ENCODE measurements at regions not wholly inside any gene's neighbourhood (a gene's known extent, or its start where the extent isn't known, plus 50 kb on each side); places are given as distances from the start of the nearest gene placed in this dataset.

DNA sequence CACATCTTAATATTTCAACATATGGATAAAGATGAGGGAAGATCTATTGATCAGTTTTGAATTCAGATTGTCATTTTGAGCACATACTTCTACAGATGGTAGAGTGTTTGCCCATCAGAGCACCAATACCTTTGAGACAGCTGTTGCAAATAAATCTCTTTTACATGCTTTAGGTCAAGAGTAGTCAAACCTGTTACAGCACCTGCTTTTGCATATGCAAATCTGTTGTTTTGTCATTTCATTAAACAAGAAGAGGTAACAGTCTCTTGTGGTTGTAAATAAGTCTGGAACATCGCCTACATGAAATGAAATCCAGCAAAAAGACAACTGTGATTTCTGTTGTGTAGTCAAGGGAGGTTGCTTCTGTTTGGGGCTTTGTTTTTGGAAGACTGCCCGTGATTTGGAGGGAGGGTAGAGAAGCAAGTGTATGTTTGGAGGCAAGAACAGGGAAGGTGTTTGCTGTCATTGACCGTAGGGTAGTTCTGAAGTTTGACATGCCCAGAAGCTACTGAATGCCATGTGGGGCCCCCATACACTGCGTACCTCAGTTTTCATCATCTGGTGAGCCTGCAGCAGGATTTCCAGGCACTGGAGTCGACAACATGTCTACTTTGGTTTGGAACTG lies 233.6 kb upstream of the PPP1R3A start:
- TF ChIP-seq, protein P1, sequence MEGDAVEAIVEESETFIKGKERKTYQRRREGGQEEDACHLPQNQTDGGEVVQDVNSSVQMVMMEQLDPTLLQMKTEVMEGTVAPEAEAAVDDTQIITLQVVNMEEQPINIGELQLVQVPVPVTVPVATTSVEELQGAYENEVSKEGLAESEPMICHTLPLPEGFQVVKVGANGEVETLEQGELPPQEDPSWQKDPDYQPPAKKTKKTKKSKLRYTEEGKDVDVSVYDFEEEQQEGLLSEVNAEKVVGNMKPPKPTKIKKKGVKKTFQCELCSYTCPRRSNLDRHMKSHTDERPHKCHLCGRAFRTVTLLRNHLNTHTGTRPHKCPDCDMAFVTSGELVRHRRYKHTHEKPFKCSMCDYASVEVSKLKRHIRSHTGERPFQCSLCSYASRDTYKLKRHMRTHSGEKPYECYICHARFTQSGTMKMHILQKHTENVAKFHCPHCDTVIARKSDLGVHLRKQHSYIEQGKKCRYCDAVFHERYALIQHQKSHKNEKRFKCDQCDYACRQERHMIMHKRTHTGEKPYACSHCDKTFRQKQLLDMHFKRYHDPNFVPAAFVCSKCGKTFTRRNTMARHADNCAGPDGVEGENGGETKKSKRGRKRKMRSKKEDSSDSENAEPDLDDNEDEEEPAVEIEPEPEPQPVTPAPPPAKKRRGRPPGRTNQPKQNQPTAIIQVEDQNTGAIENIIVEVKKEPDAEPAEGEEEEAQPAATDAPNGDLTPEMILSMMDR (IDR thresholded peaks at IDR 0.05; ENCODE audit: poor library complexity, severe bottlenecking), result no peak
- Histone ChIP-seq H3K27ac (ENCODE audit: poor library complexity, severe bottlenecking) (no peak overlapping the region), H3K4me1 (ENCODE audit: insufficient read depth, poor library complexity, severe bottlenecking) (no peaks in the 10 kb centered on the region), H3K36me3 (ENCODE audit: low read depth) (no peaks in the 10 kb centered on the region), H3K9me3 (ENCODE audit: severe bottlenecking) (no peaks in the 10 kb centered on the region), H3K27me3 (ENCODE audit: insufficient read depth, poor library complexity, severe bottlenecking) (no peaks in the 10 kb centered on the region), H3K4me3 (ENCODE audit: severe bottlenecking) (no peak overlapping the region)
- DNase-seq (ENCODE audit: low spot score), result no peak
- no peak for ATAC-seq (ENCODE audit: low read depth)

DNA sequence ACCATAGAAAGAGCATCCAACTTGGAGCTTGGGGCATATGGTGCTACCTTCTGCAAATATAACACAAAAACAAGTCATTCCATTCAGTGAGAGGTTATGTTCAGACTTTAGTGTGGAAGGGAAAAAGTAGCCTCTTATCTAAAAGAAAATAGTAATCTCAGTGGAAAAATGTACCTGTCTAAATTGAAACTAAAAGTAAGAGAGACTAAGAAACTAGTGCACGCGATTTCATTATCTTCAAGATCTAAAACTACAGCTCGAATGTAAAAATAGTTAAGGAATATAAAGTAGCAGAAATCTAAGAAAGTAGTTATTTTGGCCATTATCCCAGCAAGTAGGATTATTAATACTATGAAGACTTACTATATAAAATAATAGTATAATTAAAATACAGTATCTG lies 233.0 kb upstream of the PPP1R3A start:
- Histone ChIP-seq H3K9me3 (ENCODE audit: severe bottlenecking) (no peaks in the 10 kb centered on the region), H3K27ac (ENCODE audit: poor library complexity, severe bottlenecking) (no peak overlapping the region), H3K36me3 (ENCODE audit: low read depth) (no peaks in the 10 kb centered on the region), H3K27me3 (ENCODE audit: insufficient read depth, poor library complexity, severe bottlenecking) (no peaks in the 10 kb centered on the region), H3K4me3 (ENCODE audit: severe bottlenecking) (no peak overlapping the region), H3K4me1 (ENCODE audit: insufficient read depth, poor library complexity, severe bottlenecking) (no peaks in the 10 kb centered on the region)
- ATAC-seq (ENCODE audit: low read depth), result no peak
- DNase-seq (ENCODE audit: low spot score), result no peak
- TF ChIP-seq, protein P1 (IDR thresholded peaks at IDR 0.05; ENCODE audit: poor library complexity, severe bottlenecking), result no peak

DNA sequence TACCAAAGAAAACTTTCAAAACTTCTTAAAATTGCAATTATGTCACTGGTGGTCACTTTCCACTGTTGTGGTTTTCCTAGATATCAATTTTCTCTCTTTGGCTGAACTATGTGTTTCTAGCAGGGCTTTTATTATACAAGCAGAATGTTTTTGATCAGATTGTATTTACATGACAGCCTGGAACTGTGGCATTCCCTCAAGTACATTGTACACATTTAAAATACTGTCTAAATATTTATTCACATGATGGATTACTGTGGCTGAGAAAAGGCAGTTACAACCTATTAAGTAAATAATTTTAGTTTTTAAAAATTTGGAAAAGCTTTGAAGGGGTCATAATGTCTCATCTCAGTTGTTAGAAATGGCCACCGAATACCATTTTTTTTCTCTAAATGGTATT lies 231.9 kb upstream of the PPP1R3A start:
- no peak overlapping the region for H3K4me3 ChIP-seq (ENCODE audit: severe bottlenecking)
- DNase-seq (ENCODE audit: low spot score) (no peak), ATAC-seq (ENCODE audit: low read depth) (no peak)
- no peak overlapping the region for H3K27ac ChIP-seq (ENCODE audit: poor library complexity, severe bottlenecking)
- TF ChIP-seq, protein P1 (IDR thresholded peaks at IDR 0.05; ENCODE audit: poor library complexity, severe bottlenecking), result no peak
- H3K36me3 ChIP-seq (ENCODE audit: low read depth), result no peaks in the 10 kb centered on the region
- no peaks in the 10 kb centered on the region for H3K9me3 ChIP-seq (ENCODE audit: severe bottlenecking)
- no peaks in the 10 kb centered on the region for H3K27me3 ChIP-seq (ENCODE audit: insufficient read depth, poor library complexity, severe bottlenecking)
- no peaks in the 10 kb centered on the region for H3K4me1 ChIP-seq (ENCODE audit: insufficient read depth, poor library complexity, severe bottlenecking)

DNA sequence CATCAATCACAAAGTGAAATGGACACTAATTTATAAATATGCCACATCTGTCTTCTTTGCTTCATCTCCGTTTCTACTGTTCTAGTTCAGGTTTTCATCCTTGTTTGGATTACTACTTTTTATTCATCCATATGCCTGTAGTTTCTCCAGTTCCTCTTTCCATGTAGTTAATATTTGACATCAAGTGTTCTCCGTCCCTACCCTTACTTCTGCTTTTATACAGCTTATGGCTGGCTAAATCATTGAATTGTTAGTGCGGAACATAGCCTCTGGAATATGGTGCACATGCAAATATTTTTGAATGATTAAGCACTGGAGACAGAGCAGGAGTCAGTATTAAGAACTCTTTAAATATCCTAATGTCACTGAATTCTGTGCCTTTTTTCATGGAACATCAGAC lies 230.0 kb upstream of the PPP1R3A start:
- Histone ChIP-seq H3K36me3 (ENCODE audit: low read depth) (no peaks in the 10 kb centered on the region), H3K4me3 (ENCODE audit: severe bottlenecking) (no peak overlapping the region), H3K27me3 (ENCODE audit: insufficient read depth, poor library complexity, severe bottlenecking) (no peaks in the 10 kb centered on the region), H3K27ac (ENCODE audit: poor library complexity, severe bottlenecking) (no peak overlapping the region), H3K9me3 (ENCODE audit: severe bottlenecking) (no peaks in the 10 kb centered on the region), H3K4me1 (ENCODE audit: insufficient read depth, poor library complexity, severe bottlenecking) (no peaks in the 10 kb centered on the region)
- TF ChIP-seq, protein P1 (IDR thresholded peaks at IDR 0.05; ENCODE audit: poor library complexity, severe bottlenecking), result no peak
- DNase-seq (ENCODE audit: low spot score) (no peak), ATAC-seq (ENCODE audit: low read depth) (no peak)

DNA sequence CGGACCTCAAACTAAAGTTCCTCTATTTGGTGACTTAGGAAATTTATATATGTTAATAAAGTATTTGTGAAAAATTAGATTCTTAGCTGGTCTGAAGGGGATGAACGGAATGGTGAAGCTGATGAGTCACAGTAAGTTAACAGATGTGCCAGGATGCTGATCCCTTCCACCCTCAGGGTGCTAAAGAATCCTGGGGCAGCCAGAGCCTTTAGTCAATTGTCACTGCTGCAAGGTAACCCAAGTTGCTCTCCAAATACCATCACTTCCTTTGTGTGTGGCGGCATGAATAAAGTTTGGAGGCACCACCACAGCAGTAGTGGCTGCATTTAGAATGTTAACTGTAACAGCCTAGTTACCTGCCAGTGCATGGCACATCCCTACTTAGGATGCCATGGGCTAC lies 222.6 kb upstream of the PPP1R3A start:
- H3K36me3 ChIP-seq (ENCODE audit: low read depth), result no peaks in the 10 kb centered on the region
- no peaks in the 10 kb centered on the region for H3K9me3 ChIP-seq (ENCODE audit: severe bottlenecking)
- TF ChIP-seq, protein P1 (IDR thresholded peaks at IDR 0.05; ENCODE audit: poor library complexity, severe bottlenecking), result no peak
- no peaks in the 10 kb centered on the region for H3K4me1 ChIP-seq (ENCODE audit: insufficient read depth, poor library complexity, severe bottlenecking)
- no peak for DNase-seq (ENCODE audit: low spot score)
- ATAC-seq (ENCODE audit: low read depth), result peak; percentile 27; the same call in 1 of the 3 replicates
- H3K4me3 ChIP-seq (ENCODE audit: severe bottlenecking), result no peak overlapping the region
- no peaks in the 10 kb centered on the region for H3K27me3 ChIP-seq (ENCODE audit: insufficient read depth, poor library complexity, severe bottlenecking)
- H3K27ac ChIP-seq (ENCODE audit: poor library complexity, severe bottlenecking), result no peak overlapping the region
